Kidney (tissue), 13 donors: ENCODE measurements at regions not wholly inside any gene's neighbourhood (a gene's known extent, or its start where the extent isn't known, plus 50 kb on each side); places are given as distances from the start of the nearest gene placed in this dataset.

Source experiments
- DNase-seq, 5 donors: peaks; one replicate each; pipeline ENCODE4 v3.0.0-alpha.2; 2013 to 2020
- FAIRE-seq: peaks from 2 replicates; lab custom pipeline; 2012; peaks lifted over from hg19 to GRCh38; lab: Jason Lieb, UNC
- H3K27ac ChIP-seq, 2 donors: one replicate each; pipeline ENCODE4 v1.7.0; 2013; ENCODE audit warnings: low read depth in 2 of 2, low read length in 2 of 2, inconsistent platforms in 1 of 2
- H3K27me3 ChIP-seq: one replicate; pipeline ENCODE4 v1.7.1; 2013; ENCODE audit warnings: low read length, inconsistent platforms; ENCODE audit not compliant: control insufficient read depth, insufficient read depth
- H3K36me3 ChIP-seq, 3 donors: one replicate each; pipeline versions ENCODE4 v1.7.0 to v1.7.1; 2013; ENCODE audit warnings: low read length in 3 of 3, control low read depth in 1 of 3, inconsistent platforms in 1 of 3; ENCODE audit not compliant: insufficient read depth in 3 of 3, control insufficient read depth in 2 of 3
- H3K4me1 ChIP-seq, 3 donors: one replicate each; pipeline versions ENCODE4 v1.7.0 to v1.7.1; 2013; ENCODE audit warnings: low read length in 3 of 3, inconsistent platforms in 1 of 3, low read depth in 1 of 3; ENCODE audit not compliant: control insufficient read depth in 2 of 3, insufficient read depth in 2 of 3
- H3K4me3 ChIP-seq, 3 donors: one replicate each; pipeline versions ENCODE4 v1.7.0 to v1.8.1; 2013; ENCODE audit warnings: low read length in 3 of 3, control low read depth in 1 of 3, inconsistent platforms in 1 of 3
- H3K9ac ChIP-seq, 3 donors: one replicate each; pipeline versions ENCODE4 v1.7.0 to v1.7.1; 2013; ENCODE audit warnings: low read length in 3 of 3, control low read depth in 1 of 3, inconsistent platforms in 1 of 3
- H3K9me3 ChIP-seq, 3 donors: one replicate each; pipeline versions ENCODE4 v1.7.0 to v1.7.1; 2013; ENCODE audit warnings: low read length in 3 of 3, control low read depth in 1 of 3, inconsistent platforms in 1 of 3; ENCODE audit not compliant: control insufficient read depth in 2 of 3, insufficient read depth in 1 of 3
- CTCF ChIP-seq: IDR thresholded peaks from 3 replicates; pipeline ENCODE4 v1.5.1; 2012; ENCODE audit warnings: mild to moderate bottlenecking, moderate library complexity, borderline replicate concordance; ENCODE audit not compliant: insufficient read depth; ENCODE audit errors: extremely low read depth
- intact Hi-C: fragments of 100-400 bp; cut with DNase I; formaldehyde crosslinking; loops from one replicate; pipeline ENCODE4 v1.11.1; 2022
- donor health status: control.
- donor health status: control.
- donor health status: control.
- donor health status: control.
- donor health status: control.
- donor health status: DM: yes; HTN: yes; CAD: no.
- donor health status: Normal renal cell carcinoma (clear cell type).

GRCh38 chr10:123570898-123571515 lies 95.1 kb upstream of the GPR26 start:
- no peaks in the 10 kb centered on the region for H3K9me3 ChIP-seq
- H3K4me3 ChIP-seq: no peak overlapping the region
- peak in 1 of 5 donors; percentile 18 for DNase-seq
- no peak for TF ChIP-seq CTCF
- FAIRE-seq: no peak
- no peak overlapping the region for H3K9ac ChIP-seq
- H3K27me3 ChIP-seq: no peaks in the 10 kb centered on the region
- intact Hi-C loops: no loop called here
- no peaks in the 10 kb centered on the region for H3K36me3 ChIP-seq
- no peaks in the 10 kb centered on the region for H3K4me1 ChIP-seq
- no peak overlapping the region for H3K27ac ChIP-seq

- H3K36me3 ChIP-seq: no peaks in the 10 kb centered on the region
- FAIRE-seq (no peak), DNase-seq (peak in 1 of 5 donors; percentile 16)
- no peaks in the 10 kb centered on the region for H3K9me3 ChIP-seq
- no peak overlapping the region for H3K27ac ChIP-seq
- intact Hi-C loops: no loop called here
- no peak overlapping the region for H3K9ac ChIP-seq
- H3K4me3 ChIP-seq: no peak overlapping the region
- TF ChIP-seq CTCF: no peak
- no peaks in the 10 kb centered on the region for H3K4me1 ChIP-seq
- no peaks in the 10 kb centered on the region for H3K27me3 ChIP-seq
Measured at GRCh38 chr10:123571978-123572377, 94.2 kb upstream of the GPR26 start.

- no peak for FAIRE-seq
- no peaks in the 10 kb centered on the region for H3K27me3 ChIP-seq
Measured at GRCh38 chr10:123573236-123574108, 92.7 kb upstream of the GPR26 start.

More at GRCh38 chr10:123573236-123574108, 92.7 kb upstream of the GPR26 start:
- Histone ChIP-seq H3K9me3 (no peaks in the 10 kb centered on the region), H3K27ac (no peak overlapping the region), H3K36me3 (no peaks in the 10 kb centered on the region), H3K4me3 (no peak overlapping the region), H3K4me1 (no peaks in the 10 kb centered on the region), H3K9ac (no peak overlapping the region)
- intact Hi-C loops: no loop called here
- TF ChIP-seq CTCF: peak; percentile 36
- peak in 4 of 5 donors; percentile 33 to 46 (median 34) for DNase-seq
